OCI-M2 (cell line): ENCODE measurements at regions not wholly inside any gene's neighbourhood (a gene's known extent, or its start where the extent isn't known, plus 50 kb on each side); places are given as distances from the start of the nearest gene placed in this dataset.

Experiments
- DNase-seq: peaks from one replicate; lab custom pipeline; 2025; ENCODE audit not compliant: unreplicated experiment; lab: John Stamatoyannopoulos, UW

DNA sequence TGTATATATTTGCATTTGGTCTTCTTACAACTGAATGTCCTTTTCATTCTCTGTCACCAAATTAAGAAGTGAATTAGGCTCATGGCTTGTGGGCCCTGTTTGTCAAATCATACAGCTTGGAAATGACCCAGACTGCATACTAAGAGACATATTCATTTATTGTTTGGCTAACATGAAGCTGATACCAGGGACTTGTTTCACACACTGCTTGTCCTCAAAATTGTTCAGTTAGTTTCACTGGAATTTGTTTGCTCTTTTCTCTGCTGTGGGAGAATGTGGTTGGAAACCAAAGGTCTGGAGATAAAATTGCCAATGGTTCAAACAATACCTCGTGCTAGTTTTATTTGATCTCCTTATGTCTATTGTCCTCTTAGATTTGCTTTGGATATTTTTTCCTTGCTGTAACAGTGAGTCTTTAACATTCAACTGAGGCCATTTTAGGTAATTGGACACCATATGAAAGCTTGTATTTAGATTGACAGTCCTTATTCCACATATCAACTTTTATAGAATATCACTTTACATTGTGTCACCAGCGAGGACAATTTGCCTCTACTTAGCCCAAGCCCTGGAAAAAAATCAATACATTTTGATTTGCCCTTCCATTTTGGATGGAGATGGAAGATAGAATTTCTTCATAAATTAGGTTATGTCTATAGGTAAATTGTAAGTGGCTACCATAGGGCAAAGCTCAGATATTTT is 144.3 kb upstream of the MTAP start:
- DNase-seq: no peak

DNA sequence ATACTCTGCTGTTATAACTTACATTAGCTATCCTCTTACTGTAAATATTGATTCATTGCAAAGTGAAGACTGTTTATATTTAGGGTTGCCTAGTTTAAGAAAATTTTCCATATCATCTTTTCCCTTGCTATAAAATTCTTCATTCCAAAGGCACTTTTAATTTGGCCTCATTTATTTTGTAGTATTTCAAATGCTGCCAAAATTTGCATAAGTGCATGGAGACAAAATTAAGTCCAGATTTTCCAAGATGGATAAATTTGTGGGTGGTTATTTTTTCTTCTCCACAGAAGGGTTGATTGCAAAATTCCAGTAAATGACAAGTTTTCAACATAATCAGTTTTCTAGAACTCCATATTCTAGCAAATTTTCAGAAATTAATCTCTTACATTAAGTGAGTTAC is 141.5 kb upstream of the MTAP start:
- no peak for DNase-seq

DNA sequence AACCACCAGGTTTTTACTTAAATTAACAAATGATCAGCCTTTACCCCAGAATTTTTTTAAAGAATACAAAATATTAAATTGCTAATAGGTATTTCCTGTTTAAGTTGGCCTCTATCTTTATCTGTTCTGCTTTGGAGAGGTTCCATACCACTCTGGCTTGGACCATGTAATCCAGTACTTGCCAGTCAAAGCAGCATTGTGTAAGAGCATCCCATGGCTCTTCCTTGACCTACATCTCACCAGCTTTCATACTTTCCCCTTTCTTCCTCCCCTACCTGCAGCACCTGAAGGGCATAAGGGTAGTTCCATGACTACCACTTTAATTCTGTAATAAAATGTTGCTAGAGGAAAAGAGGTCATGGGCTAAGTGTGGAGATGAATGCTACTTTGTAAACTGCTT is 140.8 kb upstream of the MTAP start:
- no peak for DNase-seq

DNA sequence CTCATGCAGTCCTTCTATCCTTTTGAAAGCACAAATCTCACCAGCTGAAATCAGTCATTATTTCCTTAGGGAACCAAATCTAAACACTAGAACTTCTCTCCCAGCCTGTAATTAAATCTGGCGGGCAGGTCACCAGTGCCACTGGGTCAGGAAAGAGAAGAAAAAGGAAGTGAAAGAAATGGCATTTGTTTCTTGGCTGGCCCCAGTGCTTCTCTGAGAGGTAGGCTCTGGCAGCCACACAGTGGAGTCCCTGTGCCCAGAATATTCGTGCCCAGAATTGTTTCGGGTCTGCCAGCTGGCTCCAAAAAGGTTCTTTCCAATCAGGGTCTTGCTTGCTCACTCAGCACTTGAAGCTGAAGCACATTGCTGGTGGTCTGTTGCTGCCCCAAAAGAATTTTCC is 133.9 kb upstream of the MTAP start:
- no peak for DNase-seq

DNA sequence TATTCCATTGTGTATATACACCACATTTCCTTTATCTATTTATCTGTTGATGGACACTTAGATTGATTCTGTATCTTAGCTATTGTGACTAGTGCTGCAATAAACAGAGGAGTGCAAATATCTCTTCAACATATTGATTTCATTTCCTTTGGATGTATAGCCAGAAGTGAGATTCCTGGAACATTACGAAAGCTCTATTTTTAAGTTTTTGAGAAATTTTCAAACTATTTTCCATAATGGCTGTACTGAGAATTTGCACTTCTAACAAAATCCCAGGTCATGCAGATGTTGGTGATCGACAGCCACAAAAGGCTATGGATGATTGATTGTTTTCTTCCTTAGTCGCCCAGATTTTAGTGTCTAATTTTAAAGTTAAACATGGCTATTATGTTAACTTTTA is 132.7 kb upstream of the MTAP start:
- no peak for DNase-seq

DNA sequence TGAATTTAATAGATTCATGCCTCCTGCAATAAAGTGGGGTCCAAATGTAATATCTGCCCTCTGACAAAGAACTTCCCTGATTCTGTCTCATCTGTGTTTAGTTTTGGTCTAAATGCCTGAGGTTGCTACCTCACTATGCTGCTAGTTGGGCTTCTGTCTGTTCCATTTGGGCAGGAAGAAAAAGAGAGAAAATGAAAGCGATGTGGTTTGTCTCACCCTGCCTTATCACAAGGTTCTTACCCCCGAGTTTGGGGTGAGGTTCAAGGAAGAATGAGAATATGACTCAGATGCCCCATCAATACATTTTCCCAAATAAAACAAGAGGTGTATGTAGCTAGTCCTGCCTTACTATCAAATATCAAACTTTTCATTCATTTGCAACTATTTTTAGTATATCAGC is 132.1 kb upstream of the MTAP start:
- DNase-seq: no peak

DNA sequence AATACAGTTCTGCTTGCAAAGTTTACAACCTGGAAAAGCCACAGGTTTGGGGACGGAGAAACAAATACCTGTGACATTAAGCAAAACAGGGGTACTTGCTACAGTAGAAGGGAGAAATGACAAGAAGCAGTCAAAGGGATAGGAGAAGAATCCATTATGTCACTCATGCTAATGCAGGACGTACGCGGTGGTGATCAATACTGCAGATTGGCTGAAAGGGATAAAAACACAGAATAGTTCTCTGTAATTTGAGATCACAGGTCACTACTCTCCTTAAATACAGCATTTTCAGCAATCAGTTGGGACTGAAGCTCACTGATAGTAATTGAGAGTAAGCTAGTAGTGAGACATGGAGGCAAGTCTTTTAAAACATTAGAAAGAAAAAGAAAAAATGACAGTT is 130.3 kb upstream of the MTAP start:
- no peak for DNase-seq

DNA sequence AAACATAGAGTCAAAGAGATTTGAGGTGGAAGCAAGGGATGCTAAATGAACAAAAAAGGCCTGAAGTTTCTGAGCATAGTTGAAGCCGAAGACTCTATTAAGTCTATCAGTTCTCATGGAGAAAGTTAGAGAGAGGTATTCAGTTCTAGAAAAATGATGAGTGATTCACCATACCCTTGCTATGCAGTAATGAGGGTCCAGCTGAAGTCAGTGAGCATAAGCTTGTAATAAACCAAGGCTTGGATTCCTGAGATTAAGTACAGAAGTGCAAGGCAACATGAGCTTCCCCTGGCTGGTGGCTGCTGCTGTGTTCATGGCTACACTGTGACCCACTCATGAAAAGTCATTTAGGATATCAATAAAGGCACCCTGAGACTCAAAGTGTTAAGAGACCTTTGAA is 129.7 kb upstream of the MTAP start:
- DNase-seq: no peak

DNA sequence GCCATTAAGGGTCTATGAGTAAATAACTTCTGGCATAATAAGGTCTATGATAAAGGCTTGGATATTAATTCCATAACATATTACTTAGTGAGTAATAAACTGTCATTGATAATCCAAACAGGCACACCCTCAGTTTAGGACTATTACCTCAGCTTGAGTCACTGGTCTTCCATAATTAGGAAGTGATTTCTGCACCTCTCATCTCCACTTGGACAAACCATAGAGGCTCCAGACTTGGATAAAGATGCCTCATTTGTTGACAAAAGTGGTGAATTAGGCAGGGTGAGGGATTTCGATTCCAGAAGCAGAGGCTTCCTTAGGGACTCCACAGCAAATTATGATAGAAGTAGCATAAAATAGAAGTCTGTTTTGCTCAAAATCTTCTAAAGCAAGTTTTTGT is 127.5 kb upstream of the MTAP start:
- DNase-seq: no peak

DNA sequence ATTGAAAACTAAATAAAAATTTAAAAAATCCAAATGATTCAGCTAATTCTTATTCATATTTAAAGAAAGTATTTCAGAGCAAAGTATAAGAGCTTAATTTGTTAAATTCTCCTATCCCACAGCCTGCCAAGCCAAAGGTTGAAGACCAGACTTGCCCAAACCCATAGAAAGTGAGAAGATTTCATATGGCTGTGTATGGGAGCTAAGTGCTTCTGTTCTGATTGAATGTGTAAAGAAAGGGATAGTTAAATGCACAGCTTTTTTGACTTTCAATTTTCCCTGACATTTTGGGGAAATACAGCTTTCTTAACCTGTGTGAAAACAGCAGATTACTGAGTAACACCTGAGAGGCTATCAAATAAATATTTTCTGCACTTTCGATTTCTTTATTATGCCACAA is 125.0 kb upstream of the MTAP start:
- no peak for DNase-seq

DNA sequence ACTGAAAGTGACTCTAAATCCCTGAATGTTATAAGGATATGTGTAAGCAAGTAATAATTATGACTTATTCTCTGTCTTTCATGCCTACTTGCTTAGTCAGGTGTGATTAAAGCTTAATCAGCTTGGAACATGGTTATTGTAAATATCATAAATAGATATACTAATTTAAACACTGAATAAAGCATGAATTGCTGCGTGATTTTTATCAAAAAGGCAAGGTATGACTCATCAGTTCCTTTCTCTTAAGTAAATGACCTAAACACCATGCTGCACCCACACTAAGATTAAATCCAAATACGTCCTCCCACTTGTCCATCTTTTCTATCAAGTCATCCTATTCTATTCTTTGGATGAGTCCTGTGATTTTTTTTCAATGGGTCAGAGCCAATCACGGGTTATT is 124.6 kb upstream of the MTAP start:
- no peak for DNase-seq

DNA sequence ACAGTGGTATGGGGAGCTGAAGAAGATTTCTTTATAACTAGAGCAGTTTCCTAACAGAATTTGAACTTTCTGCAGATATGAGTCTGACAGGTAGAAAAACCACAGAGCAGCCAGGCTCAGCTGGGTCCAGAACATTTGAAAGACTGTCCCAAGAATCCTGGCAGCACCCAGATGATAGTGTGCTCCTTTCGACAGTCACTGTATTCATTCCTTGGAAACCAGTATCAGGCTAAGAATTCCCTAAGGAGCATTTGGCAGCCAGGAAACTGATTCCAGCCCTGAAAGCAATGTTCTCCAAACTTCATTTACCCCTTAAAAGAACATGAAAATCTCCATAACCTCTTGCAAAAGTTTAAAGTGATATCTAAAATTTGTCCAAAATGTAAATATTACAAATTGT is 123.0 kb upstream of the MTAP start:
- no peak for DNase-seq

DNA sequence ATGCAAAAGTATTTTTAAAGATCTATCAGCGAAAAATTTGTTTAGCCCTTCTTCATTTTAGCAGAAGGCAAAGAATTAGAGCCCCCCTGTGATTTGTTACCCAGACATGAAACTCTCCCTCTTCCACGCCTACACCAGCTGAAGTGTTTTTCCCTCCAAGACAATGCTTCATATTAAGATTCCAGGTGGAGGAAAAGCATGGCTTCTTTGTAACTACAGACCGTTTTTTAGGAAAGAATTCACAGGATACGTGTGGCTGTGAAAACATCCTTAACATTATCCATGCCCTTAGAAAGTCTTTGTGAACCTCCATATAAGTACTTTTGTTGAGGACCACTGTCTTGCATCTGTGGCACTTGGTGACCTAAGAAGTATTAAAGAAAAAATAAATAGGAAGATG is 121.8 kb upstream of the MTAP start:
- DNase-seq: no peak

DNA sequence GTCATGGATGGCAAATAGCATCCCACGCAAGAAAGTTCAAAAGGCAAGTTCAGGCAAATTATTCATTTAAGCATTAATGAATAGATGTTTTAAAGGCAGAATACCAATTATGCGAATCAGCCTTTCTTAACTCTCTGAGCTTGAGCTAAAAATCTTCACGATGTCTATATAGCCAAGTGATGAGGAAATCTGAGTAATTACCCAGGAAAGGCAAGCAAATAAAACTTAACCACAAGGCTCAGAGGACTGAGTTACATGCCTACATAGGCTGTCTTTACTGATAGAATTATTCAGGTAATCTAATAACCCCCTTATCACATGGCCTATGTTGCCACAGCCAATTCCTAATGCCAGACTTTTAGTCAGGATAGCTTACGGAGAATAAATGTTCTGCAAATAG is 120.8 kb upstream of the MTAP start:
- DNase-seq: no peak

DNA sequence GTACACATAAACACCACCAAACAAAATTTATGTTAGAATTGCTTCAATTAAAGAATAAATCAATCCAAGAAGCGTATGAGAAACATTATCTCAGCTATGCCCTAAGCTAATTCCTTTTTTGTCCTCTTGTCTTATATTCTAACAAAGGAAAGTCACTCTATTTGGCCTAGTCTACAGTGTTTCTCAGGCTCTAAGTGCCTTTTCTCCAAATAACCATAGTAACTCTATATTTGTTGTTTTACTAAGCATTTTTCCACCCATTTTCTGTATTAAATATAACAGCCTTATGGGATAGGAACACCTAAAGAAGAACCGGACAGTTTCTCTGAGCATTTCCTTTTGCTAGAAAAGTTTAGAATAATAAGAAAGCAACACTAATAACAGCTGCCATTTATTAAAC is 120.1 kb upstream of the MTAP start:
- no peak for DNase-seq

DNA sequence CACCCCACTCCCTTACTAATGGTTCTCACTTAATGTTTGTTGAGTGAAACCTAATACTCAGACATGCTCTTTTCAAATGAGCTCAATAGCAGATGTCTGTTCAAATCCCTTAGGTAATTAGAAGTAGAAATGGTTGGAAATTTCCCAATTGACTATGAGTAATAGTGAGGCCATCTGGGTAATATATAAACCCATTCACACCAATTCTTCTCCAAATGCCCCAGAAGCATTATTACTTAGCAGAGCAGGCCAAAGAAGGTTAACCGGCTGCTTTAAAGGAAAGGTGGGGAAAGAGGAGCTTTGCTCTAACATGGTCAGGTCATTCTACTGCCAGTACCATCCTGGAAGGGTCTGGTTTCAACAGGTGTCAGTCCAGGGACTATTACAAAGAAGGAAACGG is 119.5 kb upstream of the MTAP start:
- no peak for DNase-seq

DNA sequence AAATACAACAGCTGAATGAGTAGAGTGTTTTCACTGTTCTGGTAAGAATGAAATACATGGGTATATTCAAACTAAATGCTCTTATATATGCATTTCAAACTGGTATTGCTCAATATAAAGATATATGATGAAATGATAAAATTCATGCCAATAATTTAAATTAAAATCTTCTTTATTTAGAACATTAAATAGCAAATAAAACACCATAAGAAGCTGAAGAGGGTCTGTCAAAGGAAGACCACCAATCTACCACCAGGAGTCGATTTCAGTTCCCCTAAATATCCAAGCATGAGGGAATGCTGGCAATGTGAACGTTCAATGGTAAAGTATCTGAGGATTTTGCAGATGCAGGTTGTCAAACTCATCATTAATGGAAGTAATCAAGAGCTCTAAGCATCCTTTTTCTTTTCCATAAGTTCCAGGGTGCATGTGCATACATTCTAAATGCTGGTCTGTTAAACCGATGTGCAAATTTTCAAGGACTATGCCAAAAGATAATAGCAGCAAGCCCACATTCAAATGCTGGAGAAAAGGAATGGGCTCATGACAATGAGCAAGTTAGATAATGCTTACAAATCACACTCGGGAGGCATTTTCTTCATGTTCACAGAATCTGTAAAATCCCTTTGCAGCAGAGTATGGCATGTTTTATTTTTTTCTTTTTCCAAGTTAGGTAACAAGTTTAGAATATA is 118.8 kb upstream of the MTAP start:
- DNase-seq: no peak

DNA sequence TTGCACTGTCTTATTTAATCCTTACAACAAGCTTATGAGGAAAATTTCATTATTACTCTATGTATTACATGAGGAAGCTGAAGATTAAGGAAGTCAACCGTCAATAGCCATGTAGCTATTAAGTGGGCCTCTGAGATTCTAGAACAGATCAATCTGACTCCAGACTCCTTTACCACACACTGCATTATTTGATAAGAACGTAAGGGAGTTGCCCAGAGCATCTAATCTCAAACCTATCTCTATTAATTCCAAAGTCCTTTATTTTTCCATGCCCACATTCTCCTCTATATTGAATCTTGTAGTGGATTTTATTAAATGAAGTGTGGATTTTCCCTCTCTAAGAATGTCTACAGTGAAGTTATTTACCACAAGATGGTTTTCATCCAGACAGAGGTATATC is 118.2 kb upstream of the MTAP start:
- DNase-seq: no peak

DNA sequence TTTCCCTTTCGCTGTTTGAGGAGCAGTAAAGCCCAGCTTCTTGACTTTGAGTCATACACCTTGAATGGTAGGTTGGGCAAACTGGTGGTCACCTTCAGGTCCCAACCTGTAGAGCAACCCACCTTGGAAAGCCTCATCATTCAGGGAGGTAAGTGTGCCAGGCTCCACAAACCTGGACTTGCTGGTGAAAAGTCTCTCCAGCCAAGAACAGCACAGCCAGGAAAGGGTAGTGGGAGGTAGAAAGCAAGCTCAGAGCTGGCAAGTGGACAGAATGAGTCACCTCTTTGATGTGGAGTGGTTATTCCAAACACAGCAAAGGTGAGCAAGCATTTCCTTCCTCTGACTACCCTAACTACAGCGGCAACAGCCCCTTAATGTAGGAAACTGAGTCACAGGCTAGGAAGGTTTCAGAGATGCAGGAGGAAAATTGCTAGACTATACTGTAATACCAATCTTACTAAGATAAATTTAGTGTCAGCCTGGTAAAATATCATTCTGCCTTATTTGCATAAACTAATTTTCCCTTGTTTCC is 117.5 kb upstream of the MTAP start:
- DNase-seq: no peak

DNA sequence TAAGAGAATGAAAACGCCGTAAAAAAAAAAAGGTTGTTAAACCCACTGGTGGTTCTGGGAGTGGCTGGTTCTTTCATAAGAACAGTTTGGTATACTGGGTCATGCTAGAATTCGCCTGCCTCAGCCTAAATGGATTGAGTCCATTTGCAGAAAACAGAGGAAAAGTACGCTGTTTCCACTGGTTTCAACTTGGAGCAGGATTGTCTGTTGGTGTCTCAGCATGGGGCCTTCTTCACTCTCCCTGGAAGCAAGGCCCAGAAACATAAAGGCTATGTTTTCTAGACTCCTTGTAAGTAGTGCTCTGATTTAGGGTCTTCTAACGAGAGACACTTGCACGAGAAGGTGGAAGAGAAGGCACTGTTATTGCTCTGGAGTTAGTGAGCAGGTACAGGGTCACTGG is 116.9 kb upstream of the MTAP start:
- no peak for DNase-seq

DNA sequence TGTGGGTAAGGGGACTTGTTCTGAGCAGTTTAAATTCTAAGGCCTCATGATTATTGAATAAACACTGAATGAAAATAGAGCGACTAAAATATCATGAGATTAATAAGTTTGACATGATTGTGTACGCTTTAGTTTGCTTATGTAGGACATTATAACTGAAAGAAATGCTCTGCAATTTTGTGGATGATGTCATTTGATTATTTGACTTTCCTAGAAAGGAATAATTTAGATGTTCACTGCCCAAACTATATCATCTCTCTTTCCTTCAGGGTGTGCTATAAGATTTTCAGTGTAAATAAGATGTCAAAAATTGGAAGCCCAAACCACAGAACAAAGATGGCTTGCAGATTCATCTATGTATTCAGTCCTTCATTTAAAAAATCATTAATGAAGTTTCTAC is 115.7 kb upstream of the MTAP start:
- no peak for DNase-seq

DNA sequence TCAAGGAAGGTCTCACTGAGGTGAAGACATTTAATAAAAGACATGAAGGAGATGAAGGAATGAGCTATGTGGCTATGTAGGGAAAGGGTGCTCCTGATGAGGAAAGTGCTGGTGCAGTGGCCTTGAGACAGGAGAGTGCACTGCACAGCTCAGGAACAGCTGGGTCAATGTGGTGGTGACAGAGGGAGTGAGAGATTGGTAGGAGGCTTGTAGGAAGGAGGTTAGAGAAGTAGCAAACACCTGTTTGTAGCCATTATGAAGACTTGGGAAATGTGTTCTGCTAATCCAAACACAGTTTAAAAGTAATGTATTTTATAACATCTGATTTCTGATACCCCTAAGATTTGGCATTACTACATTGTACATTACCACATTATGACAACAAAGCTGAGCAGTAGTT is 115.1 kb upstream of the MTAP start:
- DNase-seq: no peak
